Chondrocyte (in vitro differentiated cells): ENCODE measurements at regions not wholly inside any gene's neighbourhood (a gene's known extent, or its start where the extent isn't known, plus 50 kb on each side); places are given as distances from the start of the nearest gene placed in this dataset.
A peak's percentile ranks its signal among the peaks of the same experiment; 100 is the strongest.

ENCODE experiments used
- DNase-seq: peaks from one replicate; pipeline ENCODE4 v3.0.0; 2021; ENCODE audit warnings: mixed read lengths, low spot score
- H3K27ac Mint-ChIP-seq: one replicate; pipeline ENCODE4 v1.8.0; 2021; ENCODE audit warnings: mild to moderate bottlenecking, moderate library complexity, mixed read lengths; ENCODE audit not compliant: unreplicated experiment
- H3K27me3 Mint-ChIP-seq: 2 replicates; pipeline ENCODE4 v1.8.0; 2021; ENCODE audit warnings: low read depth, mixed read lengths
- H3K36me3 Mint-ChIP-seq: 2 replicates; pipeline ENCODE4 v1.8.0; 2021; ENCODE audit warnings: low read depth, mixed read lengths
- H3K4me1 Mint-ChIP-seq: 2 replicates; pipeline ENCODE4 v1.8.0; 2021; ENCODE audit warnings: low read depth, mild to moderate bottlenecking, mixed read lengths
- H3K4me3 Mint-ChIP-seq: one replicate; pipeline ENCODE4 v1.8.0; 2021; ENCODE audit warnings: mild to moderate bottlenecking, moderate library complexity, mixed read lengths; ENCODE audit not compliant: unreplicated experiment
- H3K9me3 Mint-ChIP-seq: 2 replicates; pipeline ENCODE4 v1.8.0; 2021; ENCODE audit warnings: low read depth, mixed read lengths
- TF ChIP-seq, protein P1 (sequence below): fragments of 200-600 bp; sonication (generic); IDR thresholded peaks from 2 replicates; pipeline ENCODE4 v1.5.0; 2021; ENCODE audit warnings: antibody characterized with exemption, mild to moderate bottlenecking, moderate library complexity

DNA sequence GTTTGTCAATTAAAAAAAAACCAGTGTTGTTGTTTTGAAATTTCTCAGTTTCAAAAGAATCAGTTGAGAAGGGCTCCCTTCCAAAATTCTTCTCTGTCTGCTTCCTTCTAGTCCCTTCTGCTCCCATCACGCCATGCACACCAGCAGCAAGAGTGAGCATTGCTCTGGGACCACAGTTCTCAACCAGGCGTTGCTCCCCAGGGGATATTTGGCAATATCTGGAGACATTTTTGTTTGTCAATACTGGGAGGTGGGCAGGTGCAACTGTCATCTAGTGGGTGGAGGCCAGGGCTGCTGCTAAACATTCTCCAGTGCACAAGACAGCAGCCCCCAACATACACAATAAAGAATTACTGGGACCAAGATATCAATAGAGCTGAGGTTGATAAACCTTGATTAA, 74.8 kb upstream of the EGFL6 start:
- DNase-seq = no peak
- Mint-ChIP-seq H3K36me3 (no peaks in the 10 kb centered on the region), H3K27me3 (no peaks in the 10 kb centered on the region), H3K9me3 (peaks cover 4% of the 10 kb centered on the region), H3K27ac (no peak overlapping the region), H3K4me1 (peaks cover 6% of the 10 kb centered on the region), H3K4me3 (no peak overlapping the region)
- TF ChIP-seq, protein P1, sequence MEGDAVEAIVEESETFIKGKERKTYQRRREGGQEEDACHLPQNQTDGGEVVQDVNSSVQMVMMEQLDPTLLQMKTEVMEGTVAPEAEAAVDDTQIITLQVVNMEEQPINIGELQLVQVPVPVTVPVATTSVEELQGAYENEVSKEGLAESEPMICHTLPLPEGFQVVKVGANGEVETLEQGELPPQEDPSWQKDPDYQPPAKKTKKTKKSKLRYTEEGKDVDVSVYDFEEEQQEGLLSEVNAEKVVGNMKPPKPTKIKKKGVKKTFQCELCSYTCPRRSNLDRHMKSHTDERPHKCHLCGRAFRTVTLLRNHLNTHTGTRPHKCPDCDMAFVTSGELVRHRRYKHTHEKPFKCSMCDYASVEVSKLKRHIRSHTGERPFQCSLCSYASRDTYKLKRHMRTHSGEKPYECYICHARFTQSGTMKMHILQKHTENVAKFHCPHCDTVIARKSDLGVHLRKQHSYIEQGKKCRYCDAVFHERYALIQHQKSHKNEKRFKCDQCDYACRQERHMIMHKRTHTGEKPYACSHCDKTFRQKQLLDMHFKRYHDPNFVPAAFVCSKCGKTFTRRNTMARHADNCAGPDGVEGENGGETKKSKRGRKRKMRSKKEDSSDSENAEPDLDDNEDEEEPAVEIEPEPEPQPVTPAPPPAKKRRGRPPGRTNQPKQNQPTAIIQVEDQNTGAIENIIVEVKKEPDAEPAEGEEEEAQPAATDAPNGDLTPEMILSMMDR = no peak

DNA sequence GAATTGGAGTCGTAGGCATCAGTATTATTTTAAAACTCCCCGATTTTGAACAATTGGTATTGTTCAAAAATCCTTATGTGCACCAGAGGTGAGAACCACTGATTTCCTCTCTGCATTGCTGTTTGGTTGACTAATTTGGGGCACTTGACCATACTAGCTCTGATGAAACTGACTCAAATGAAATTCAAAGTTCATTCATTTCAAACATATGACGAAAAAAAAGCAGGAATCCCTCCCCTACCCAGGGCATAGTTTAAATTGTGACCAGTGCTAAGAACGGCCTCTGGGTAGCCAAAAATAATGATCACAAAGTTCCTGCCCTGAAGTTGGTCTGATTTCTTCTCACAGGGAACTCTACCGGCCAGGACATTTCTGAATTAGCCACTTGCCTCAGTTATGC, 75.7 kb upstream of the EGFL6 start:
- TF ChIP-seq, protein P1 = no peak
- H3K27me3 Mint-ChIP-seq = no peaks in the 10 kb centered on the region
- no peaks in the 10 kb centered on the region for H3K36me3 Mint-ChIP-seq
- DNase-seq = no peak
- peaks cover 15% of the 10 kb centered on the region for H3K4me1 Mint-ChIP-seq
- no peak overlapping the region for H3K4me3 Mint-ChIP-seq
- H3K27ac Mint-ChIP-seq = no peak overlapping the region
- peaks cover 4% of the 10 kb centered on the region for H3K9me3 Mint-ChIP-seq

DNA sequence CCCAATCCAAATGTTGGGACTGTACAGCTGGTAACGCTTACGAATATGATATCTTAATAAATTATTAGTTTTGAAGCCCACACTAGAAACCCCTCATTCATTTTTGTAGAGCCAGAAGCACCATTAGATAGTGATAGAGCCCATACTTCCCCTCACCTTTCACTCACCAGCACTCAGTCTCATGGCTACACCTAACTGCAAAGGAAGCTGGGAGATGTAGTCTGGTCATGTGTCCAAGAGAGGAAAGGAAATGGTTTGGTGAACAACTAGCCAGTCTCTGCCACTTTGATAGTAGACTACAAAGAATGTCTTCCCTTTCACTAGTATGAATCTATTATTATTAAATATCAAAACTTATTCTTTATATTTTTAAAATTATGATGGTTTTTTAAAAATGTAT, 77.1 kb upstream of the EGFL6 start:
- Mint-ChIP-seq H3K36me3 (no peaks in the 10 kb centered on the region), H3K4me1 (peaks cover 29% of the 10 kb centered on the region), H3K27me3 (no peaks in the 10 kb centered on the region), H3K9me3 (no peaks in the 10 kb centered on the region), H3K4me3 (no peak overlapping the region), H3K27ac (no peak overlapping the region)
- TF ChIP-seq, protein P1 = no peak
- DNase-seq = no peak

- no peak overlapping the region for H3K4me3 Mint-ChIP-seq
- DNase-seq = no peak
- TF ChIP-seq, protein P1 = no peak
- H3K4me1 Mint-ChIP-seq = peaks cover 41% of the 10 kb centered on the region
- H3K9me3 Mint-ChIP-seq = no peaks in the 10 kb centered on the region
- no peaks in the 10 kb centered on the region for H3K27me3 Mint-ChIP-seq
- H3K36me3 Mint-ChIP-seq = no peaks in the 10 kb centered on the region
- H3K27ac Mint-ChIP-seq = no peak overlapping the region
These were observed 78.3 kb upstream of the EGFL6 start for GRCh38 chrX:13491061-13491460.

DNA sequence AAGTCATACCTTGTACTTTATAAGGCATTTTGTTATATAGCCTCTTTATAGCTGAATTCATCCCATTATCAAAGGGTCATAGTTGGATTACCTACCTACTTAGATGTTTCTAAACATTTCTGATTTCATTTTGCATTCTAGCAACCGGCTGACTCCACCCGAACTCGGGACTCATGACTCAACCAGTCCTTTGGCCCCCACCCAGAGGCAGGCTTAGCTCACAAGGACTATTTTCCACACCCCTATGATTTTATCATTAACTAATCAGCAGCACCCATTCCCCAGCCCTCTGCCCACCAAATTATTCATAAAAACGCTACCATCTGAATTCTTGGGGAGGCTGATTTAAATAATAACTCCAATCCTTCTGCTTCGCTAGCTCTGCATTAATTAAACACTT, 79.9 kb upstream of the EGFL6 start:
- Mint-ChIP-seq H3K4me3 (no peak overlapping the region), H3K27me3 (no peaks in the 10 kb centered on the region), H3K27ac (peak overlapping the region; percentile 89), H3K9me3 (peaks cover 2% of the 10 kb centered on the region), H3K36me3 (no peaks in the 10 kb centered on the region), H3K4me1 (peaks cover 41% of the 10 kb centered on the region)
- DNase-seq = no peak
- TF ChIP-seq, protein P1 = no peak
